H1 (cell line): ENCODE measurements at regions not wholly inside any gene's neighbourhood (a gene's known extent, or its start where the extent isn't known, plus 50 kb on each side); places are given as distances from the start of the nearest gene placed in this dataset.

Source experiments
- CTCF ChIP-seq, 3 experiments: IDR thresholded peaks; 1 replicate in 2 of 3; 2 replicates in 1 of 3; pipeline versions ENCODE4 v1.5.1 to v1.6.1; 2011; ENCODE audit warnings: low read length in 3 of 3, mild to moderate bottlenecking in 3 of 3, inconsistent platforms in 2 of 3, low read depth in 1 of 3, moderate library complexity in 1 of 3; ENCODE audit not compliant: insufficient read depth in 1 of 3; ENCODE audit errors: control extremely low read depth in 1 of 3
- JUN ChIP-seq: IDR thresholded peaks from 2 replicates; pipeline ENCODE4 v1.6.1; 2011; ENCODE audit warnings: low read depth, mild to moderate bottlenecking, improper control_type of control experiment, low read length
- MAX ChIP-seq: IDR thresholded peaks from 2 replicates; pipeline ENCODE4 v1.6.1; 2012; ENCODE audit warnings: inconsistent platforms
- POLR2AphosphoS5 ChIP-seq: IDR thresholded peaks from 2 replicates; pipeline ENCODE4 v1.6.1; 2011; ENCODE audit warnings: low read depth, low read length
- RAD21 ChIP-seq, 2 experiments: IDR thresholded peaks in 1 of 2; conservative IDR thresholded peaks in 1 of 2; 2 replicates each; pipeline ENCODE4 v1.6.1; 2011; ENCODE audit warnings: low read depth in 2 of 2, low read length in 2 of 2, improper control_type of control experiment in 1 of 2, inconsistent platforms in 1 of 2, mild to moderate bottlenecking in 1 of 2, moderate library complexity in 1 of 2
- SIN3A ChIP-seq, 2 experiments: IDR thresholded peaks in 1 of 2; conservative IDR thresholded peaks in 1 of 2; 2 replicates each; pipeline ENCODE4 v1.6.1; 2011 to 2012; ENCODE audit warnings: low read length in 2 of 2, improper control_type of control experiment in 1 of 2, low read depth in 1 of 2, mild to moderate bottlenecking in 1 of 2
- SUZ12 ChIP-seq: fragments of 200-600 bp; sonication (generic); IDR thresholded peaks from 2 replicates; pipeline ENCODE4 v1.6.1; 2012; ENCODE audit warnings: mild to moderate bottlenecking, inconsistent platforms, low read length, moderate library complexity, mixed read lengths
- USF2 ChIP-seq: IDR thresholded peaks from 2 replicates; pipeline ENCODE4 v1.6.1; 2011; ENCODE audit warnings: low read length, improper control_type of control experiment

GRCh38 chr6:14499309-14499708 lies 381.7 kb downstream of the CD83 start:
- TF ChIP-seq USF2 (no peak), POLR2AphosphoS5 (no peak), JUN (no peak), CTCF (IDR thresholded peaks at IDR 0.05; ENCODE audit: control extremely low read depth in 1 of 3, insufficient read depth in 1 of 3, low read depth in 1 of 3, low read length in 3 of 3) (no peak), RAD21 (IDR thresholded peaks at IDR 0.05 in 1 of 2, conservative IDR thresholded peaks at IDR 0.05 in 1 of 2; ENCODE audit: low read depth in 2 of 2, low read length in 2 of 2) (no peak), SIN3A (conservative IDR thresholded peaks at IDR 0.05 in 1 of 2, IDR thresholded peaks at IDR 0.05 in 1 of 2; ENCODE audit: low read depth in 1 of 2, low read length in 2 of 2) (no peak), MAX (no peak), SUZ12 (no peak)
